Gastrocnemius medialis (tissue), 4 donors: ENCODE measurements at regions not wholly inside any gene's neighbourhood (a gene's known extent, or its start where the extent isn't known, plus 50 kb on each side); places are given as distances from the start of the nearest gene placed in this dataset.

Experiments used
- CTCF ChIP-seq, 5 experiments: fragments of 450-650 bp in 3 of 5; fragments of 200-600 bp in 2 of 5; sonication (generic) in 2 of 5; IDR thresholded peaks in 4 of 5; conservative IDR thresholded peaks in 1 of 5; 1 replicate in 4 of 5; 2 replicates in 1 of 5; pipeline ENCODE4 v1.5.1; 2016 to 2019; ENCODE audit warnings: antibody characterized with exemption in 5 of 5, mild to moderate bottlenecking in 3 of 5, moderate library complexity in 3 of 5
- POLR2A ChIP-seq, 2 donors: fragments of 450-650 bp; IDR thresholded peaks; one replicate each; pipeline ENCODE4 v1.6.1; 2017; ENCODE audit warnings: antibody characterized with exemption in 2 of 2, mild to moderate bottlenecking in 2 of 2, moderate library complexity in 2 of 2

- TF ChIP-seq CTCF (IDR thresholded peaks at IDR 0.05 in 4 of 5, conservative IDR thresholded peaks at IDR 0.05 in 1 of 5) = no peak
- TF ChIP-seq POLR2A (IDR thresholded peaks at IDR 0.05) = no peak
Measured at GRCh38 chr3:139218046-139218445, 125.8 kb upstream of the MRPS22 start.
